ENCODE measurements at regions not wholly inside any gene's neighbourhood (a gene's known extent, or its start where the extent isn't known, plus 50 kb on each side); places are given as distances from the start of the nearest gene placed in this dataset.

GRCh38 chr14:40312296-40312695 lies 880.1 kb upstream of the FBXO33 start (continued):
- TF ChIP-seq SIN3A (IDR thresholded peaks at IDR 0.05; ENCODE audit: low read depth) = no peak

- H3K4me3 ChIP-seq (replicated peaks in 1 of 2; ENCODE audit: low read depth in 1 of 2, low read length in 2 of 2) = no peak overlapping the region
- CTCF ChIA-PET = no interaction called here
- no peak overlapping the region for H3K9ac ChIP-seq (ENCODE audit: low read length)
- H3K9me2 ChIP-seq (ENCODE audit: insufficient read depth) = no peaks in the 10 kb centered on the region
- POLR2A ChIA-PET = no interaction called here
- RAD21 ChIA-PET (ENCODE audit: low non-redundant PET in 1 of 2, low total read pairs in 2 of 2, uncharacterized antibody in 2 of 2, unreplicated experiment in 2 of 2) = no interaction called here
- no peak overlapping the region for H3K27ac ChIP-seq (ENCODE audit: low read depth, low read length)
- H3K27me3 ChIP-seq (ENCODE audit: insufficient read depth, low read length) = no peaks in the 10 kb centered on the region
- no peak overlapping the region for H3K4me2 ChIP-seq (ENCODE audit: low read length)
- H2AFZ ChIP-seq (ENCODE audit: low read depth, low read length, poor library complexity, severe bottlenecking) = no peak overlapping the region
- DNase-seq (ENCODE audit: low read depth, low spot score) (no peak), ATAC-seq (no peak)
- H3K79me2 ChIP-seq (ENCODE audit: insufficient read depth, low read length) = no peaks in the 10 kb centered on the region
- H3K36me3 ChIP-seq (ENCODE audit: control insufficient read depth in 1 of 2, insufficient read depth in 2 of 2, low read length in 2 of 2) = no peaks in the 10 kb centered on the region
- BruUV-seq (replicated peaks) = no TSS peak
- intact Hi-C loops (cut with micrococcal nuclease) = no loop called here
- TF ChIP-seq FOSL1 (IDR thresholded peaks at IDR 0.05; ENCODE audit: low read depth) (no peak), MAX (IDR thresholded peaks at IDR 0.05) (no peak), EZH2 (IDR thresholded peaks at IDR 0.05) (no peak), EGR1 (IDR thresholded peaks at IDR 0.05; ENCODE audit: low read depth) (no peak), ATF3 (IDR thresholded peaks at IDR 0.05) (no peak), CBX3 (IDR thresholded peaks at IDR 0.05; ENCODE audit: low read depth) (no peak), ZFX (IDR thresholded peaks at IDR 0.05) (no peak), ZBTB33 (IDR thresholded peaks at IDR 0.05; ENCODE audit: extremely low read depth, insufficient replicate concordance, low read length) (no peak), POLR2AphosphoS5 (IDR thresholded peaks at IDR 0.05; ENCODE audit: low read depth, low read length) (no peak), ZNF274 (IDR thresholded peaks at IDR 0.05; ENCODE audit: low read depth, low read length) (no peak), YY1 (IDR thresholded peaks at IDR 0.05; ENCODE audit: extremely low read depth, insufficient replicate concordance, low read depth, low read length) (no peak), RAD21 (IDR thresholded peaks at IDR 0.05; ENCODE audit: low read depth) (no peak), CTCF (IDR thresholded peaks at IDR 0.05 in 2 of 3, conservative IDR thresholded peaks at IDR 0.05 in 1 of 3; ENCODE audit: borderline replicate concordance in 1 of 3, insufficient read depth in 1 of 3, low read depth in 2 of 3, low read length in 2 of 3) (no peak), SRF (IDR thresholded peaks at IDR 0.05; ENCODE audit: low read depth) (no peak), TCF7L2 (IDR thresholded peaks at IDR 0.05; ENCODE audit: borderline replicate concordance, extremely low read depth, insufficient read depth, insufficient read length) (no peak), CEBPB (IDR thresholded peaks at IDR 0.05; ENCODE audit: low read depth) (no peak), POLR2A (IDR thresholded peaks at IDR 0.05; ENCODE audit: borderline replicate concordance, extremely low read depth, insufficient read depth, insufficient read length) (no peak), JUND (IDR thresholded peaks at IDR 0.05) (no peak)
- H3K9me3 ChIP-seq (ENCODE audit: control insufficient read depth in 1 of 2, insufficient read depth in 1 of 2, low read depth in 1 of 2, low read length in 2 of 2) = no peaks in the 10 kb centered on the region
- H3K4me1 ChIP-seq (ENCODE audit: control insufficient read depth in 1 of 2, insufficient read depth in 2 of 2, low read length in 2 of 2) = peaks cover 3 to 10% of the 10 kb centered on the region in 2 experiments; a peak in 3 of 4 replicates
- no peaks in the 10 kb centered on the region for H4K20me1 ChIP-seq (ENCODE audit: insufficient read depth)
These were observed 876.9 kb upstream of the FBXO33 start for GRCh38 chr14:40309124-40309523.
